Adrenal gland (tissue), 5 donors: ENCODE measurements at regions not wholly inside any gene's neighbourhood (a gene's known extent, or its start where the extent isn't known, plus 50 kb on each side); places are given as distances from the start of the nearest gene placed in this dataset.

ENCODE experiments used
- POLR2A ChIP-seq, 2 donors: fragments of 450-650 bp; IDR thresholded peaks; one replicate each; pipeline ENCODE4 v1.6.1; 2017; ENCODE audit warnings: antibody characterized with exemption in 2 of 2, mild to moderate bottlenecking in 2 of 2, moderate library complexity in 1 of 2
- TF ChIP-seq, protein P1 (sequence below), 6 experiments: fragments of 450-650 bp in 4 of 6; fragments of 200-600 bp in 2 of 6; sonication (generic) in 1 of 6; IDR thresholded peaks; 1 replicate in 5 of 6; 2 replicates in 1 of 6; pipeline versions ENCODE4 v1.5.1 to v1.8.0; 2016 to 2021; ENCODE audit warnings: antibody characterized with exemption in 6 of 6, mild to moderate bottlenecking in 2 of 6, moderate library complexity in 1 of 6
- donor health status: DM: no; HTN: no; CAD: no.

DNA sequence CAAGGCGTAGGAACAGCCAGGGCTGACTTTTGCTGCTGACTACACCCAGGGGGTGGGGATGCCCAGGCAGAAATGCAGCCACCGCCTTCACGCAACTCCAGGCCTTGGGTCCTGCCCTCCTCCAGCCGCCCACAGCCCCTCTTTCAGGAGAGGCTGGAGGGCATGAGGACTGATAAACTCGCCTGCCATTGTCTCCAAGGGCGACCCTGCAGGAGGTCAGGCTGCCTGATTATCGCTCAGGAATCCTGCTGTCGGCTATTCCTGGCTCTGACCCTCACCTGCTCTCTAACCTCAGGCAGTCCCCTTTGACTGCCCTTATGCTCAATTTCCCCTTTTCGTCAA lies 62.0 kb upstream of the HDDC2 start:
- TF ChIP-seq, protein P1, sequence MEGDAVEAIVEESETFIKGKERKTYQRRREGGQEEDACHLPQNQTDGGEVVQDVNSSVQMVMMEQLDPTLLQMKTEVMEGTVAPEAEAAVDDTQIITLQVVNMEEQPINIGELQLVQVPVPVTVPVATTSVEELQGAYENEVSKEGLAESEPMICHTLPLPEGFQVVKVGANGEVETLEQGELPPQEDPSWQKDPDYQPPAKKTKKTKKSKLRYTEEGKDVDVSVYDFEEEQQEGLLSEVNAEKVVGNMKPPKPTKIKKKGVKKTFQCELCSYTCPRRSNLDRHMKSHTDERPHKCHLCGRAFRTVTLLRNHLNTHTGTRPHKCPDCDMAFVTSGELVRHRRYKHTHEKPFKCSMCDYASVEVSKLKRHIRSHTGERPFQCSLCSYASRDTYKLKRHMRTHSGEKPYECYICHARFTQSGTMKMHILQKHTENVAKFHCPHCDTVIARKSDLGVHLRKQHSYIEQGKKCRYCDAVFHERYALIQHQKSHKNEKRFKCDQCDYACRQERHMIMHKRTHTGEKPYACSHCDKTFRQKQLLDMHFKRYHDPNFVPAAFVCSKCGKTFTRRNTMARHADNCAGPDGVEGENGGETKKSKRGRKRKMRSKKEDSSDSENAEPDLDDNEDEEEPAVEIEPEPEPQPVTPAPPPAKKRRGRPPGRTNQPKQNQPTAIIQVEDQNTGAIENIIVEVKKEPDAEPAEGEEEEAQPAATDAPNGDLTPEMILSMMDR (IDR thresholded peaks at IDR 0.05), result no peak
- TF ChIP-seq POLR2A (IDR thresholded peaks at IDR 0.05), result no peak
